DND-41 (cell line): ENCODE measurements at regions not wholly inside any gene's neighbourhood (a gene's known extent, or its start where the extent isn't known, plus 50 kb on each side); places are given as distances from the start of the nearest gene placed in this dataset.

Experiments used
- ATAC-seq: fragments of 200-7000 bp; cut with Tn5 transposase; 3 replicates; pipeline ENCODE4 v1.9.1; 2021; ENCODE audit warnings: low read depth; ENCODE audit not compliant: insufficient read depth
- DNase-seq: peaks from one replicate; pipeline ENCODE4 v3.0.0-alpha.2; 2020
- H2AFZ ChIP-seq: 2 replicates; pipeline ENCODE4 v1.6.0; 2012; ENCODE audit warnings: low read depth, low read length
- H3K27ac ChIP-seq: 2 replicates; pipeline ENCODE4 v1.5.1; 2012; ENCODE audit warnings: low read length, inconsistent platforms
- H3K27me3 ChIP-seq: fragments of 200-600 bp; sonication (generic); 2 replicates; pipeline ENCODE4 v1.6.0; 2012; ENCODE audit warnings: low read length, mild to moderate bottlenecking, inconsistent platforms; ENCODE audit not compliant: insufficient read depth, poor library complexity
- H3K36me3 ChIP-seq: 2 replicates; pipeline ENCODE4 v1.5.1; 2012; ENCODE audit warnings: low read length, inconsistent platforms; ENCODE audit not compliant: insufficient read depth
- H3K4me1 ChIP-seq: 2 replicates; pipeline ENCODE4 v1.5.1; 2012; ENCODE audit warnings: mild to moderate bottlenecking, low read length; ENCODE audit not compliant: insufficient read depth
- H3K4me2 ChIP-seq: 2 replicates; pipeline ENCODE4 v1.6.0; 2012; ENCODE audit warnings: mild to moderate bottlenecking, moderate library complexity, low read length, inconsistent platforms; ENCODE audit not compliant: insufficient read depth
- H3K4me3 ChIP-seq, 2 experiments: fragments of 200-600 bp in 1 of 2; shearing (Covaris generic) in 1 of 2; 2 replicates each; pipeline ENCODE4 v1.5.1; 2012 to 2016; ENCODE audit warnings: inconsistent platforms in 2 of 2, low read length in 2 of 2, mild to moderate bottlenecking in 2 of 2, low read depth in 1 of 2, moderate library complexity in 1 of 2
- H3K79me2 ChIP-seq: 2 replicates; pipeline ENCODE4 v1.6.0; 2012; ENCODE audit warnings: low read length, inconsistent platforms; ENCODE audit not compliant: insufficient read depth
- H3K9ac ChIP-seq: 2 replicates; pipeline ENCODE4 v1.6.0; 2012; ENCODE audit warnings: low read depth, mild to moderate bottlenecking, inconsistent platforms, low read length, moderate library complexity
- H3K9me3 ChIP-seq: 2 replicates; pipeline ENCODE4 v1.5.1; 2012; ENCODE audit warnings: low read length, moderate library complexity, mild to moderate bottlenecking, inconsistent platforms; ENCODE audit not compliant: insufficient read depth, severe bottlenecking
- H4K20me1 ChIP-seq: 2 replicates; pipeline ENCODE4 v1.6.0; 2012; ENCODE audit warnings: low read length; ENCODE audit not compliant: insufficient read depth
- EZH2 ChIP-seq: IDR thresholded peaks from 3 replicates; pipeline ENCODE4 v1.6.1; 2012; ENCODE audit warnings: borderline replicate concordance, low read depth, mild to moderate bottlenecking, moderate library complexity, low read length, inconsistent platforms; ENCODE audit not compliant: severe bottlenecking
- TF ChIP-seq, protein P1 (sequence below): IDR thresholded peaks from 2 replicates; pipeline ENCODE4 v1.5.1; 2012; ENCODE audit warnings: borderline replicate concordance, low read length, moderate library complexity, mild to moderate bottlenecking; ENCODE audit not compliant: poor library complexity, severe bottlenecking; ENCODE audit errors: extremely low read depth

DNA sequence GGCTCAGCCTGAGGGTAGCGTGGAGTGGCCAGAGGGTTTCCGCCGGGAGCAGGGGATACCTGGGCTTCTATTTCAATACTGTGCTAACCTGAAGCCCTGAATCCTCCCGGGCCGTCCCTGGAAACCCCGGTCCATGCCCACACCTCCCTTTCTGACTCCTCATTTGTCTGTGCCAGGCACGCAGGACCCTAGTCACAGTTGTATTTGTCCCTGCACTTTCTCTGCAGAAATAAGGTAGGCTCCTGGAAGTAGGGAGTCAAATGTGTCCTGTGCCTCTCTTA lies 418.8 kb upstream of the HS6ST1 start:
- no peaks in the 10 kb centered on the region for H3K36me3 ChIP-seq
- no peaks in the 10 kb centered on the region for H3K9me3 ChIP-seq
- no peak overlapping the region for H3K27ac ChIP-seq
- H4K20me1 ChIP-seq, result no peaks in the 10 kb centered on the region
- no peak overlapping the region for H2AFZ ChIP-seq
- no peaks in the 10 kb centered on the region for H3K27me3 ChIP-seq
- peaks cover 44% of the 10 kb centered on the region for H3K4me1 ChIP-seq
- DNase-seq (no peak), ATAC-seq (no peak)
- H3K4me3 ChIP-seq, result no peak overlapping the region
- no peak overlapping the region for H3K4me2 ChIP-seq
- H3K9ac ChIP-seq, result no peak overlapping the region
- no peaks in the 10 kb centered on the region for H3K79me2 ChIP-seq
- no peak for TF ChIP-seq EZH2
- TF ChIP-seq, protein P1, sequence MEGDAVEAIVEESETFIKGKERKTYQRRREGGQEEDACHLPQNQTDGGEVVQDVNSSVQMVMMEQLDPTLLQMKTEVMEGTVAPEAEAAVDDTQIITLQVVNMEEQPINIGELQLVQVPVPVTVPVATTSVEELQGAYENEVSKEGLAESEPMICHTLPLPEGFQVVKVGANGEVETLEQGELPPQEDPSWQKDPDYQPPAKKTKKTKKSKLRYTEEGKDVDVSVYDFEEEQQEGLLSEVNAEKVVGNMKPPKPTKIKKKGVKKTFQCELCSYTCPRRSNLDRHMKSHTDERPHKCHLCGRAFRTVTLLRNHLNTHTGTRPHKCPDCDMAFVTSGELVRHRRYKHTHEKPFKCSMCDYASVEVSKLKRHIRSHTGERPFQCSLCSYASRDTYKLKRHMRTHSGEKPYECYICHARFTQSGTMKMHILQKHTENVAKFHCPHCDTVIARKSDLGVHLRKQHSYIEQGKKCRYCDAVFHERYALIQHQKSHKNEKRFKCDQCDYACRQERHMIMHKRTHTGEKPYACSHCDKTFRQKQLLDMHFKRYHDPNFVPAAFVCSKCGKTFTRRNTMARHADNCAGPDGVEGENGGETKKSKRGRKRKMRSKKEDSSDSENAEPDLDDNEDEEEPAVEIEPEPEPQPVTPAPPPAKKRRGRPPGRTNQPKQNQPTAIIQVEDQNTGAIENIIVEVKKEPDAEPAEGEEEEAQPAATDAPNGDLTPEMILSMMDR, result no peak

- no peak overlapping the region for H2AFZ ChIP-seq
Observed at GRCh38 chr2:128738446-128739110, 419.9 kb upstream of the HS6ST1 start.

DNA sequence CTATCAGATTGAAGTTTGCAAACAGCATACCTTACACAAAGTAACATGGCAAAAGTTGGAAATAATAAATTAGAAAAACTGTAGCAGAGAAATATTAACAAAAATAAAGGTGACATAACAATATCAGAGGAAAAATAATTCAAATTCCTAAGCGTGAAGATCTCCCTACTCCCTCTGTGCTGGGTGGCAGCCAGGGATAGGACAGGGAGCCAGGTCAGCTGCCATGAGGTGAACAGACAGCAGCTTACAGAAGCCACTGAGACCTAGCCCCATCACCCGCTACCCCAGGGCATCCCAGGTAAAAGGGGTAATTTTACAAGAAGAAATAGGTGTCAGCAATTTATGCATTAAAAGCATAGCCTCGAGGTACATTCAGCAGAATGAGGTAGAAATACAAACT lies 423.8 kb upstream of the HS6ST1 start:
- ATAC-seq (no peak), DNase-seq (no peak)
- Histone ChIP-seq H3K36me3 (no peaks in the 10 kb centered on the region), H3K9ac (no peak overlapping the region), H2AFZ (no peak overlapping the region), H3K4me3 (no peak overlapping the region), H3K27me3 (no peaks in the 10 kb centered on the region), H4K20me1 (no peaks in the 10 kb centered on the region), H3K9me3 (no peaks in the 10 kb centered on the region), H3K4me2 (no peak overlapping the region), H3K79me2 (no peaks in the 10 kb centered on the region), H3K27ac (no peak overlapping the region), H3K4me1 (no peaks in the 10 kb centered on the region)
- TF ChIP-seq, protein P1, result no peak
- TF ChIP-seq EZH2, result no peak

More at GRCh38 chr2:128738446-128739110, 419.9 kb upstream of the HS6ST1 start:
- Histone ChIP-seq H3K27ac (no peak overlapping the region), H3K9me3 (no peaks in the 10 kb centered on the region), H3K4me1 (peaks cover 33% of the 10 kb centered on the region), H3K79me2 (no peaks in the 10 kb centered on the region), H4K20me1 (no peaks in the 10 kb centered on the region), H3K36me3 (no peaks in the 10 kb centered on the region), H3K4me2 (no peak overlapping the region), H3K27me3 (no peaks in the 10 kb centered on the region), H3K4me3 (no peak overlapping the region), H3K9ac (no peak overlapping the region)
- TF ChIP-seq, protein P1, result no peak
- TF ChIP-seq EZH2, result no peak
- no peak for ATAC-seq
- DNase-seq, result no peak

DNA sequence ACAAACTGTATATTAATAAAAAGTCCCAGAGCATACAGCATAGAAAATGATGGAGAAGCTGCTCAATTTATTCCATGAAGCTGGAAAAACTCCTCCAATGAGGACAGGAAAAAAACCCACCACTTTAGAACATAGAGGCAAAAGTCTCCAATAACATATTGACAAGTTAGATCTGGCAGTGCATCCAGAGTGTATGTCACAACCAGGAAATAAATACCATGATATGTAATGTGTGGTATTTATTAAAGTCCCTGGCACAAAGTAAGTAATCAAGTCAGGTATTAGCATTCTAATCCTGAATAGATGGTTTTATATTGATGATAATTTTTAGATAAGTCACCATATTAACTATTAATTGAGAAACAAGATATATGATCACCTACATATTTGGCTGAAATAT lies 427.3 kb upstream of the HS6ST1 start:
- Histone ChIP-seq H4K20me1 (no peaks in the 10 kb centered on the region), H3K9me3 (no peaks in the 10 kb centered on the region), H3K4me2 (no peak overlapping the region), H3K27me3 (no peaks in the 10 kb centered on the region), H3K36me3 (no peaks in the 10 kb centered on the region), H3K9ac (no peak overlapping the region), H3K4me1 (peaks cover 16% of the 10 kb centered on the region), H2AFZ (no peak overlapping the region), H3K79me2 (no peaks in the 10 kb centered on the region), H3K27ac (no peak overlapping the region), H3K4me3 (no peak overlapping the region)
- TF ChIP-seq, protein P1, result no peak
- no peak for TF ChIP-seq EZH2
- DNase-seq, result no peak
- ATAC-seq, result no peak
